Right cardiac atrium (tissue), 5 donors: ENCODE measurements at regions not wholly inside any gene's neighbourhood (a gene's known extent, or its start where the extent isn't known, plus 50 kb on each side); places are given as distances from the start of the nearest gene placed in this dataset.
"Not testable (repeated sequence)": the region's sequence is repeated elsewhere in the genome, so short reads cannot be mapped to it uniquely, and the experiment has no call there.

Experiments
- ATAC-seq, 2 donors: fragments of 200-7000 bp; cut with Tn5 transposase; one replicate each; pipeline versions ENCODE4 v1.8.0 to v1.9.1; 2020; ENCODE audit warnings: moderate library complexity in 2 of 2, mild to moderate bottlenecking in 1 of 2
- DNase-seq, 3 donors: peaks; one replicate each; pipeline ENCODE4 v3.0.0-alpha.2; 2020
- H3K27ac ChIP-seq: one replicate; pipeline ENCODE4 v1.5.1; 2013; ENCODE audit warnings: mild to moderate bottlenecking, low read length, control low read depth, moderate library complexity
- H3K27me3 ChIP-seq: one replicate; pipeline ENCODE4 v1.6.1; 2013; ENCODE audit not compliant: control insufficient read depth, insufficient read depth
- H3K4me1 ChIP-seq: one replicate; pipeline ENCODE4 v1.6.1; 2013; ENCODE audit warnings: low read length; ENCODE audit not compliant: control insufficient read depth, insufficient read depth
- H3K4me3 ChIP-seq: one replicate; pipeline ENCODE4 v1.5.1; 2013; ENCODE audit warnings: low read length, control low read depth
- H3K9me3 ChIP-seq: one replicate; pipeline ENCODE4 v1.6.1; 2013; ENCODE audit warnings: low read length; ENCODE audit not compliant: control insufficient read depth
- WGBS: extraction: QIAGEN DNeasy Blood & Tissue Kit; methylation state at CpG from one replicate; pipeline ENCODE4 v1.1.7; 2013; 5-methylcytosine and 5-hydroxymethylcytosine counted together
- intact Hi-C, 4 donors: fragments of 100-400 bp; cut with DNase I; formaldehyde crosslinking; loops; one replicate each; pipeline versions ENCODE4 v1.11.0 to v1.14.0; 2022 to 2023
- donor health status: healthy with polysubstance abuse.
- donor health status: DM: no; HTN: yes; CAD: no.
- donor health status: DM: no; HTN: no; CAD: no.
- donor health status: DM: no; HTN: yes; CAD: no; lungs with severe emphysema.
- donor health status: DM: yes; HTN: yes; CAD: no.

DNA sequence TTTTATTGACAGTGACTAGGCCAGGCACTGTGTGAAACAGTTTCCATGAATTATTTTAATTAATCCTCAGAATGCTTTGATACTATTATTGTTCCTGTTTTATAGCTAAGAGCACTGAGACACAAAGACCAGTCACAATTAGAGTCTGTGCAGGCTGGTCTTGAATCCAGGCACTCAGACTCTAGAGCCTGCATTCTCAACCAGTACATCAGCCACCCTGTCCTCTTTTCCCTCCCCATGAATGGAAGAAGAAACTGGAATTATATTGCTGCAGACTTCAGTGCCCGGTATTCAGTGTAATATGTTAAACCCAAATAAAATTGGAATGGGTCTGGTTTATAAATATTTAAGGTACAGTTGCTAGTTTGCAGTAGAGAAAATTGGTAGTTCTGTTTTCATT, 303.0 kb upstream of the RGS6 start:
- no peaks in the 10 kb centered on the region for H3K4me1 ChIP-seq

GRCh38 chr14:71629765-71630492, 302.3 kb upstream of the RGS6 start:
- Histone ChIP-seq H3K4me3 (no peak overlapping the region), H3K4me1 (no peaks in the 10 kb centered on the region), H3K27me3 (no peaks in the 10 kb centered on the region), H3K9me3 (no peaks in the 10 kb centered on the region), H3K27ac (no peak overlapping the region)
- DNase-seq (no peak), ATAC-seq (no peak)
- intact Hi-C loops: no loop called here
- WGBS: 77% methylated on average over 7 of the region's 7 CpGs

More for the DNA sequence above, 303.0 kb upstream of the RGS6 start:
- Histone ChIP-seq H3K27ac (no peak overlapping the region), H3K9me3 (no peaks in the 10 kb centered on the region), H3K27me3 (no peaks in the 10 kb centered on the region), H3K4me3 (no peak overlapping the region)
- 94% methylated on average over 1 of the region's 1 CpG for WGBS
- ATAC-seq: no peak
- no peak for DNase-seq
- intact Hi-C loops: no loop called here

- H3K4me3 ChIP-seq, H3K27me3 ChIP-seq, intact Hi-C loops, DNase-seq, H3K9me3 ChIP-seq, H3K4me1 ChIP-seq, ATAC-seq, H3K27ac ChIP-seq: not testable (repeated sequence)
- 93% methylated on average over 1 of the region's 1 CpG for WGBS
Observed at GRCh38 chr14:71631030-71631429, 301.2 kb upstream of the RGS6 start.

DNA sequence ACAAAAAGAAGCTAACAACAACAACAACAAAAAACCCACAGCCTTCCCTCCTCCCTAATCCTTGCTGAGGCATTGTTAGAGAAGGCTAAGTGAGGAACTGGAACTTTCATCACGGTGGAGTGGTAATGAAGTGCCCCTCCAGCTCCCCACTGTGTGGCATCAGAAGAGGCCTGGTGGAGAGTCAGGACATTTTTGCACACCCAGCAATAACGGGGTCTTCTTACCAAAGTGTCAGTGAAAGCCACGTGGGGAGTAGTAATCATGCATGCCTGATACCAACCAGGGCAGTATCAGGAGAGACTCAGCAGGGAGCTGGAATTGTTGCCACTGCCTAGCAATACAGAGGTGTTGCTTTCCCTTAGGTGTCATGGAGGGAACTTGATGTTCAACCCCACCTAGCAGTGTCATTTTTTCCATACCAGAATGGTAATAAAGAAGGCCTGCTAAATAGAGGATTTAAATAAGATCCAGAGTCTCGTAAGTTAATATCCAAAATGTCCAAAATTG, 299.7 kb upstream of the RGS6 start:
- DNase-seq (no peak), ATAC-seq (no peak)
- WGBS: 78% methylated on average over 4 of the region's 4 CpGs
- Histone ChIP-seq H3K9me3 (no peaks in the 10 kb centered on the region), H3K4me3 (no peak overlapping the region), H3K27ac (no peak overlapping the region), H3K27me3 (no peaks in the 10 kb centered on the region), H3K4me1 (no peaks in the 10 kb centered on the region)
- intact Hi-C loops: no loop called here

GRCh38 chr14:71636076-71636475, 296.2 kb upstream of the RGS6 start:
- Histone ChIP-seq H3K9me3 (no peaks in the 10 kb centered on the region), H3K4me1 (no peaks in the 10 kb centered on the region), H3K4me3 (no peak overlapping the region), H3K27ac (no peak overlapping the region), H3K27me3 (no peaks in the 10 kb centered on the region)
- ATAC-seq: no peak
- no peak for DNase-seq
- intact Hi-C loops: no loop called here

DNA sequence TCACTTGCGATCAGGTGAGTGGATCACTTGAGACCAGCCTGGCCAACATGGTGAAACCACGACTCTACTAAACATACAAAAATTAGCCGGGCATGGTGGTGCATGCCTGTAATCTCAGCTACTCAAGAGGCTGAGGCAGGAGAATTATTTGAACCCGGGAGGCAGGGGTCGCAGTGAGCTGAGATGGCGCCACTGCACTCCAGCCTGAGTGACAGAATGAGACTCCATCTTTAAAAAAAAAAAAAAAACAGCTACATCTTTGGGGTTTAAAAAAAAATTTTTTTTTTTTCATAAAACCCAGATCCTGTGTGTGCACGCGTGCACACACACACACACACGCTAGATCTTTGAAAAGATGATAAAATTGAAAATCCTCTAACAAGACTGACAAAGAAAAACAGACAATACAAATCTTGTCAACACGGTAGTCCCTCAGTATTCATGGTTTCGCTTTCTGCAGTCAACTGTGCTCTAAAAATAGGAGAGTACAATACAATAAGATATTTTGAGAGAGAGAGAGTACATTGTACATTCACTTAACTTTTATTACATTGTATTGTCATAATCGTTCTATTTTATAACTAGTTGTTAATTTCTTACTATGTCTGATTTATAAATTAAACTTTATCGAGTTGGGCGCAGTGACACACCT, 295.3 kb upstream of the RGS6 start:
- no peak overlapping the region for H3K4me3 ChIP-seq
- H3K9me3 ChIP-seq: no peaks in the 10 kb centered on the region
- H3K4me1 ChIP-seq: no peaks in the 10 kb centered on the region
- ATAC-seq (no peak), DNase-seq (no peak)
- no peaks in the 10 kb centered on the region for H3K27me3 ChIP-seq
- no peak overlapping the region for H3K27ac ChIP-seq
- WGBS: 92% methylated on average over 14 of the region's 14 CpGs
- intact Hi-C loops: no loop called here

- no peak overlapping the region for H3K27ac ChIP-seq
- H3K4me3 ChIP-seq: no peak overlapping the region
- DNase-seq (no peak), ATAC-seq (no peak)
- H3K4me1 ChIP-seq: no peaks in the 10 kb centered on the region
- 87% methylated on average over 3 of the region's 3 CpGs for WGBS
- intact Hi-C loops: no loop called here
- no peaks in the 10 kb centered on the region for H3K9me3 ChIP-seq
- no peaks in the 10 kb centered on the region for H3K27me3 ChIP-seq
Observed at GRCh38 chr14:71638523-71639196, 293.6 kb upstream of the RGS6 start.

- ATAC-seq (no peak), DNase-seq (no peak)
- Histone ChIP-seq H3K4me3 (no peak overlapping the region), H3K9me3 (no peaks in the 10 kb centered on the region), H3K4me1 (no peaks in the 10 kb centered on the region), H3K27me3 (no peaks in the 10 kb centered on the region), H3K27ac (no peak overlapping the region)
- intact Hi-C loops: no loop called here
- WGBS: 100% methylated on average over 1 of the region's 1 CpG
Observed at GRCh38 chr14:71642715-71643114, 289.5 kb upstream of the RGS6 start.

- WGBS: 92% methylated on average over 4 of the region's 4 CpGs
- H3K27ac ChIP-seq: no peak overlapping the region
- no peaks in the 10 kb centered on the region for H3K27me3 ChIP-seq
- no peak overlapping the region for H3K4me3 ChIP-seq
- no peaks in the 10 kb centered on the region for H3K9me3 ChIP-seq
- intact Hi-C loops: no loop called here
- H3K4me1 ChIP-seq: peaks cover 2% of the 10 kb centered on the region
- ATAC-seq (no peak), DNase-seq (no peak)
Observed at GRCh38 chr14:71645656-71646055, 286.6 kb upstream of the RGS6 start.

DNA sequence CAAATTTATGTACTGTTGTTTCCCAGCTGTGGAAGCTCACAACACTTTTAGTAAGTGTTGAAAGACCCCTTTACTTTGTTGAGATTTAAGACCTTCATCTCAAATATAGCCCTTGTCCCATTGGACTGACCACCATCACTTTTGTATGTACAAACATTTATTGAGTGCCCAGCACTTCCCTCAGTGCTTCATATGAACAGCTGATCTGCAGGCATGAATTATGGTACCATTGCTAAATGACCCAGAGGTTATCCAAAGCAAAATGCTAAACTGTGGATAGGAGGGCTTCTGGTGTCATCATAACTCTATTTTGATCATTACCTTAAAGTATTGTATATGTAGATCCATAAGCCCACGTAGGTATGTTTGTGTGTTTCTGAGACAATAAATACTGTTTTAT, 285.7 kb upstream of the RGS6 start:
- H3K27ac ChIP-seq: no peak overlapping the region
- peaks cover 2% of the 10 kb centered on the region for H3K4me1 ChIP-seq
- H3K9me3 ChIP-seq: no peaks in the 10 kb centered on the region
- ATAC-seq (no peak), DNase-seq (no peak)
- 95% methylated on average over 1 of the region's 1 CpG for WGBS
- no peaks in the 10 kb centered on the region for H3K27me3 ChIP-seq
- intact Hi-C loops: no loop called here
- no peak overlapping the region for H3K4me3 ChIP-seq

- WGBS: 81% methylated on average over 4 of the region's 4 CpGs
Observed at GRCh38 chr14:71647086-71647784, 285.0 kb upstream of the RGS6 start.

More at GRCh38 chr14:71647086-71647784, 285.0 kb upstream of the RGS6 start:
- Histone ChIP-seq H3K27me3 (no peaks in the 10 kb centered on the region), H3K27ac (no peak overlapping the region), H3K4me3 (no peak overlapping the region), H3K4me1 (peaks cover 2% of the 10 kb centered on the region), H3K9me3 (no peaks in the 10 kb centered on the region)
- DNase-seq: no peak
- ATAC-seq: no peak
- intact Hi-C loops: no loop called here
